Activated CD8-positive, alpha-beta memory T cell treated with anti-CD3 and anti-CD28 coated beads for 24 hours (primary cell): ENCODE measurements at regions not wholly inside any gene's neighbourhood (a gene's known extent, or its start where the extent isn't known, plus 50 kb on each side); places are given as distances from the start of the nearest gene placed in this dataset.
"Not testable (repeated sequence)": the region's sequence is repeated elsewhere in the genome, so short reads cannot be mapped to it uniquely, and the experiment has no call there.

Experiments used
- DNase-seq: peaks from one replicate; pipeline ENCODE4 v3.0.0-alpha.2; 2020

DNA sequence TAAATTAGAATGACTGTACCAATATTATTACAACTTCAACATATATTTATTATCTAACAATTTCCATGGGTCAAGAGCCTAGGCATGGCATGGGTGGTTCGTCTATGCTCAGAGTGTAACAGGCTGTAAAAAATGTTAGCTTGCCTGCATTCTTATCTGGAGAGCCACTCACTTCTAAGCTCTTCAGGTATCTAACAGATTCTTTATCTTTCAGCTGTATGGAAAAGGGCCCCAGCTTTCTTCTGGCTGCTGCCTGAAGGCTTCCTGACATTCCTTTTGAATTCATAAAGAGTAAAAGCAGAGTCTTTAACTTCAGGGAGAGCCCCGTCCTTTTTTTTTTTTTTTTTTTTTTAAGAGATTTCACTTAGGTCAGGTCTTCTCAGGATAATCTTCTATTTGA, 648.8 kb downstream of the NXPH1 start:
- DNase-seq = no peak

GRCh38 chr7:9083837-9084236, 650.4 kb downstream of the NXPH1 start:
- no peak for DNase-seq

DNA sequence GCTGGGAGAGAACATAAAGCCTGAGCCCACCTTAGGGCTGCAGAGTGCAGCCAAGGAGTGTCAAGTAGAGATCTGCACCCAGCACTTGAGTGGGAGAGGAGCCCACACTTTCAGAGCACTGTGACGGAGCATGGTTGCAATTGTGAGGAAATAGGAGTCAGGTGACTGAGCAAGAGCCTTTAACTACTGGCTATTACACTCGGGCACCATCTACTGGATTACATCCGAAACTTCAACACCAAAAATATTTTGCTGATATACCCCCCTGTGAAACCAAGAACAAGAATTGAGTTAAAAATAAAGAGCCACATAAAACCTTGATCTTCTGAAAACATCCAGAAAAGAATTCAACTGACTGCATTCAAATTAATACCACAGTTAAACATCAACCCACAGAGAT, 657.9 kb downstream of the NXPH1 start:
- DNase-seq = no peak

- DNase-seq = no peak
These were observed 664.2 kb downstream of the NXPH1 start for GRCh38 chr7:9097565-9098060.

- no peak for DNase-seq
These were observed 666.9 kb downstream of the NXPH1 start for GRCh38 chr7:9100289-9100688.

GRCh38 chr7:9102846-9103245, 669.4 kb downstream of the NXPH1 start:
- DNase-seq = no peak

- no peak for DNase-seq
These were observed 673.3 kb downstream of the NXPH1 start for GRCh38 chr7:9106747-9107146.

GRCh38 chr7:9120331-9120730, 686.9 kb downstream of the NXPH1 start:
- no peak for DNase-seq

- no peak for DNase-seq
These were observed 690.9 kb downstream of the NXPH1 start for GRCh38 chr7:9124320-9124719.

DNA sequence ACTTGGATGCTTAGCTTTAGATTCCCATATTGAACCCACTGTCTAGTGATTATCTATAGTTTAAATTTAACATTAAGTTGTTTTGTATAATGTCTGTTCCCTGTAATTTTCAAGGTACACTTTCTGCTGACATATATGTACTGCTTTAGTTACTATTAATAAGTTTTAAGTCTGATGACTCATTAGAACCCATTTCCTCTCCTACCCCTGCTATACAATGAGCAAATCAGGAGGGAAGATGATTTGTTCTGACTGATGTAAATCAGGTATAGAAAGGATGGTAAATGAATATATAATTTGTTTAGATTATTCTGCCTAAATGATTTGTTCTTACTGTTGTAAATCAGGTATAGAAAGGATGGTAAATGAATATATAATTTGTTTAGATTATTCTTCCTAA, 691.8 kb downstream of the NXPH1 start:
- DNase-seq = no peak

GRCh38 chr7:9127901-9128300, 694.5 kb downstream of the NXPH1 start:
- DNase-seq = no peak

- DNase-seq = no peak
These were observed 715.3 kb downstream of the NXPH1 start for GRCh38 chr7:9148687-9149086.

DNA sequence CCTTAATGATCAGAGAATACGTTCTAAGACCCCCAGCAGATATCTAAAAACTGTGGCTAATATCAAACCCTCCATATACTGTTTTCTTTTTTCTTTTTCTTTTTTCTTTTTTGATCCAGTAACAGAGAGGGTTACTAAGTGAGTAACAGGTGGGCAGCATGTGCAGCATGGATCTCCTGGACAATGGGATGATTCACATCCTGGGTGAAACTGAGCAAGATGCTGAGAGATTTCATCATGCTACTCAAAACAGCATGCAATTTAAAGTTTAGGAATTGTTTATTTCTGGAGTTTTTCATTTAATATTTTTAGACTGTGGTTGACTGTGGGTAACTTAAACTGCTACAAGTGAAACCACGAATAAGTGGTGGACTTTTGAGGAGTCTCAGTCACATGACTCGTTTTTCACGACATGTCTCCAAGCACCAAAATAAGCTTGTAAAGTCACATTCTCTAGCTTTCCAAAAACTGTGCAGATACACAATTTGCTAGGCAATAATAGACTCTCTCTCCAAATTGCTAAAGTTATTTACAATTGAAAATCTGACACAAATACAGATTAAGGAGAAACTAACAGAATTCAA, 716.2 kb downstream of the NXPH1 start:
- DNase-seq = no peak

DNA sequence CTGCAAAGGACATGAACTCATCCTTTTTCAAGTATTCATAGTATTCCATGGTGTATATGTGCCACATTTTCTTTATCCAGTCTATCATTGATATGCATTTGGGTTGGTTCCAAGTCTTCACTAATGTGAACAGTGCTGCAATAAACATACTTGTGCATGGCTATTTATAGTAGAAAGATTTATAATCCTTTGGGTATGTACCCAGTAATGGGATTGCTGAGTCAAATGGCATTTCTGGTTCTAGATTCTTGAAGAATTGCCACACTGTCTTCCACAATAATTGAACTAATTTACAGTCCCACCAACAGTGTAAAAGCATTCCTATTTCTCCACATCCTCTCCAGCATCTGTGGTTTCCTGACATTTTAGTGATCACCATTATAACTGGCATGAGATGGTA, 730.3 kb downstream of the NXPH1 start:
- DNase-seq = not testable (repeated sequence)

GRCh38 chr7:9175871-9176270, 742.5 kb downstream of the NXPH1 start:
- DNase-seq = no peak

GRCh38 chr7:9181356-9181755, 747.9 kb downstream of the NXPH1 start:
- no peak for DNase-seq

DNA sequence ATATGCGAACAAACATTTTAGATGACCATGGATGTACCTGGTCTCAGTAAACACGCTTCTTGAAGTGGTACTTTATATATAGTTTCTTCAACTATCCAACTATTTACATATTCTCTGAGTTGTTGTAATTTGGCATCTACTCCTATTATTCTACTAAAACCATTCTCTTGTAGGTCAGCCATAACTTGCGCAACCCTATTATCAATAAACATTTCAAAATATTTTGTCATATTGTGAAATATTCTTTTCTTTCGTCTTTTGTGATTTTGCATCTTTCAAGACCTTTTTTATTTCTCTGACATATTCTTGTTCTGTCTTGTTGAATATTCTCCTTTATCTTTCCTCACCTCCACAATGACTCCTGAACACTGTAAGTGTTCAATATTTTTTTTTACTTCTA, 753.3 kb downstream of the NXPH1 start:
- no peak for DNase-seq

DNA sequence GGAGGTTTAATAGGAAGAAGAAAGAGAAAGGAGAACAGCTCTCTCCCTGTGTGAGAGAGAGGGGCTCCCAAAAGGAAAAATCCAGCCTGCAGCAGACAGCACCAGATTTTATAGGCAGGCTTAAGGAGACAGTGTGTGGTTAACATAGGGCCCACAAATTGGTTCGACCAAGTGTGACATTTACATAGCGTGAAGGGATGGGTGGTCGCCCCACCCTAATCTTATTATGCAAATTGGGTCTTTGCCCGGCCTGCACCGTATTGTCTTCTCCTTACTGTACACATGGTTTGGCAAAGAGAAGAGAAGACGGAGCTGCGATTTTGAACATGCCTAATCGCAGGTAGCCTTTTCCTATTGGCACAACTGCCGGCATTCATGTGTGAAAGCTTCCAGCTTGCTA, 756.3 kb downstream of the NXPH1 start:
- no peak for DNase-seq

DNA sequence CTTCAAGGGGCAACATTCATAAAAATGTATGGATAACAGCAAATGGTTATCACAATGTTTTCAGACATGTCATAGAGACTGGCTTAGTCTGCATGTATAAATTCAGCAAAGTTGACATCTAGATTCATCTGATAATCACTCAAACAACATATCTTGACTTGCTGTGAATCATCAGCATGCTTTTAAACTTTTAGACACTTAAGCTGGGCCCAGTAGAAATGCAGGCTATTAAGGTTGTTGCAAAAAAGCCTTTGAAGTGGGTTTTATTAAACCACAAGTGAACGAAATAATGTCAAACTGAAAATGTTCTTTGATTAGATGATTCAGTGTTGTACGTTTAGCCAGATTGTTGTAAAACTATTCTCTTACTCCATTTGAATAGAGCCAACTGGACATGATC, 759.6 kb downstream of the NXPH1 start:
- DNase-seq = no peak

GRCh38 chr7:9200626-9201025, 767.2 kb downstream of the NXPH1 start:
- DNase-seq = no peak

- no peak for DNase-seq
These were observed 768.5 kb downstream of the NXPH1 start for GRCh38 chr7:9201928-9202327.

- DNase-seq = no peak
These were observed 771.2 kb downstream of the NXPH1 start for GRCh38 chr7:9204571-9204970.

- no peak for DNase-seq
These were observed 776.7 kb downstream of the NXPH1 start for GRCh38 chr7:9210114-9210513.

DNA sequence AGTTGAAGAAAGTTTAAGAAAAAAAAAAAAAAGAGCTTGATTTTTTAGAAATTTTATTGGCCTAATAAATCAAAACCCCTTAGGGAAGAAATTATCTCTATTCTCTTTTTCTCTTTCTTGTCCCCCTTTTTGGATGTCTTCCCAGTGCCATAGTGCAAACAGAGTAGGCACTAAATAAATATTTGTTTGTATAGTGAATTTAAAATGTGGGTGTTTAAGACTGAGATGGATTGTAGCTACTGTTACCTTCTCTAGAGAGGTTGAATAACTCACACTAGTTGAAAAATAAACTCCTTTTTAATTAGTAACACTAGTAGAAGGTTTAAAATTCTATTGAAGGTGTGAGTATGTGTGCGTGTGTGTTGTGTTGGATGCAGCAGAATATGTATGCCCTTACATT, 783.8 kb downstream of the NXPH1 start:
- DNase-seq = no peak

DNA sequence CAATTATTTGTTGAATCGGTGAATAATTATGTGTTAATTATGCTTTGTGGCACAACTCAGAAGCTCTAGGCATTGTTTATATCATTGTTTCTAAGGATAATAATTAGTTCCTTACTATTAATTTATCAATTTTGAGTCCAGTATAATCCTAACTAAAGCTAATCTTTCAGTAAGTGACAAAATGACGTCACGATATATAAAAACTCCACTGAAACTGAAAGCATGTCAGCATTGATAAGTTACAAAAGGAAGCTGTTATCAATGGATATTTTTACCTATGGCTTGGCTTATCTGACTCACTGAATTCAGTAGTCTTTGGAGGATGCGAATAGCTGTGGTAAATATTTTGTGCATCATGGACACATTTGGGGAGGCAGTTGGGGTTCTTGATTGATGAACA, 793.1 kb downstream of the NXPH1 start:
- DNase-seq = no peak
